ENCODE measurements at regions not wholly inside any gene's neighbourhood (a gene's known extent, or its start where the extent isn't known, plus 50 kb on each side); places are given as distances from the start of the nearest gene placed in this dataset.

DNA sequence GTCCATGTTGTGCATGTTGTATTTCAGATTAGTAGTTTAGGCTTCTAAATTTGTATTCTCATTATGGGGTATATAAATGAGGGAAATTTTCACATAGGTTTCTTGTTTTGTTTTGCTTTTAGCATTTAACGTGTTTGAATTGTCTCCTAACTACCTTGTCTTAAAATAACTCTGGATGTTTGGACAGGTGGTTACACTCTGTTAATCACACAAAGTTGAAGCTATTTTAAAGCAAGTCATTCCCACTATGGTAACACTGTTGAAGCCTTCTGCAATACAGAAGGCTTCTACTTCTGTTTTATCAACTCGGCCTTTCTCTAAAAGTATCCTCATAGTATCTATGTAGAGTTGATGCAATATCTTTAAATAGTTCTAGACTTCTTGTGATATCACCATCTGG, 245.3 kb upstream of the HTR2A start:
- H3K4me3 ChIP-seq (ENCODE audit: low read depth, low read length): no peak overlapping the region
- TF ChIP-seq POLR2A (IDR thresholded peaks at IDR 0.05; ENCODE audit: extremely low read depth, insufficient read length) (no peak), MYC (IDR thresholded peaks at IDR 0.05; ENCODE audit: low read depth, low read length) (no peak)
- TF ChIP-seq, protein P1, sequence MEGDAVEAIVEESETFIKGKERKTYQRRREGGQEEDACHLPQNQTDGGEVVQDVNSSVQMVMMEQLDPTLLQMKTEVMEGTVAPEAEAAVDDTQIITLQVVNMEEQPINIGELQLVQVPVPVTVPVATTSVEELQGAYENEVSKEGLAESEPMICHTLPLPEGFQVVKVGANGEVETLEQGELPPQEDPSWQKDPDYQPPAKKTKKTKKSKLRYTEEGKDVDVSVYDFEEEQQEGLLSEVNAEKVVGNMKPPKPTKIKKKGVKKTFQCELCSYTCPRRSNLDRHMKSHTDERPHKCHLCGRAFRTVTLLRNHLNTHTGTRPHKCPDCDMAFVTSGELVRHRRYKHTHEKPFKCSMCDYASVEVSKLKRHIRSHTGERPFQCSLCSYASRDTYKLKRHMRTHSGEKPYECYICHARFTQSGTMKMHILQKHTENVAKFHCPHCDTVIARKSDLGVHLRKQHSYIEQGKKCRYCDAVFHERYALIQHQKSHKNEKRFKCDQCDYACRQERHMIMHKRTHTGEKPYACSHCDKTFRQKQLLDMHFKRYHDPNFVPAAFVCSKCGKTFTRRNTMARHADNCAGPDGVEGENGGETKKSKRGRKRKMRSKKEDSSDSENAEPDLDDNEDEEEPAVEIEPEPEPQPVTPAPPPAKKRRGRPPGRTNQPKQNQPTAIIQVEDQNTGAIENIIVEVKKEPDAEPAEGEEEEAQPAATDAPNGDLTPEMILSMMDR (IDR thresholded peaks at IDR 0.05; ENCODE audit: low read depth, low read length): no peak
- TF ChIP-seq, protein P2, sequence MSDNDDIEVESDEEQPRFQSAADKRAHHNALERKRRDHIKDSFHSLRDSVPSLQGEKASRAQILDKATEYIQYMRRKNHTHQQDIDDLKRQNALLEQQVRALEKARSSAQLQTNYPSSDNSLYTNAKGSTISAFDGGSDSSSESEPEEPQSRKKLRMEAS (IDR thresholded peaks at IDR 0.05; ENCODE audit: low read depth, low read length): no peak
- no peak for DNase-seq (ENCODE audit: low read depth)

DNA sequence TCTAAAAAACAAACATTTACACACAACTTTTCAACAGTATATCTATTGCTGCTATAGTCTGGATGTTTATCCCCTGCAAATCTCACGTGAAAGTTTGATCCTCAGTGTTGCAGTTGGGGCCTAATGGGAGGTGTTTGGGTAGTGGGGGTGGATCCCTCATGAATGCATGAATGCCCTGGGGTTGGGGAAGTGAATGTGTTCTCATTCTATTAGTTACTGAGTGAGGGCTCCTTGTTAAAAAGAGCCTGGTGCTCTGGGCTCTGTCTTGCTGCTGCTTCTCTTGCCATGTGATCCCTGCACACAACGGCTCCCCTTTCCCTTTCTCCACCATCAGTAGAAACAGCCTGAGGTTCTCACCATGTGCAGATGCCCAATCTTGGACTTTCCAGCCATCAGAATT, 242.7 kb upstream of the HTR2A start:
- DNase-seq (ENCODE audit: low read depth): no peak
- no peak for TF ChIP-seq MYC (IDR thresholded peaks at IDR 0.05; ENCODE audit: low read depth, low read length)
- no peak for TF ChIP-seq POLR2A (IDR thresholded peaks at IDR 0.05; ENCODE audit: extremely low read depth, insufficient read length)
- TF ChIP-seq, protein P1 (IDR thresholded peaks at IDR 0.05; ENCODE audit: low read depth, low read length): no peak
- TF ChIP-seq, protein P2 (IDR thresholded peaks at IDR 0.05; ENCODE audit: low read depth, low read length): no peak
- no peak overlapping the region for H3K4me3 ChIP-seq (ENCODE audit: low read depth, low read length)

DNA sequence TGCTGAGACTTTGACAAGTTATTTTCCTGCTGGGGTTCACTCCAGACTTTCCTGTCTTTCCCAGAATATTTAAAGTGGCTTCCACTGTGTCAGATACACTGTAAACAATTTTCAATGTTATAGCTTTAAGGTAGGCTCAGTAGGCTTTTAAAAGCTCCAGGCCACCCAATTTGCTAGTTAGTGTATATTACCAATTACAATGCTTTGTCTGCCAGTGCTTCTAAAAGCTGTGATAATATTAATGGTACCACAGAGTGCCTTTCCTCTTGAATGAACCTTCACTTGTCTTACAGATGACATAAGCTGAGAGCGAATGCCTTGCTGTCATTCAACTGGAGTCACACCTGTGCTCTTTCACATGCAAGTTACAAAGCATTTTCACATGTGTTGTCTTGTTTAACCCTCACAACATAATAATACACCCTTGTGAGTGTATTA, 239.7 kb upstream of the HTR2A start:
- no peak for TF ChIP-seq POLR2A (IDR thresholded peaks at IDR 0.05; ENCODE audit: extremely low read depth, insufficient read length)
- no peak overlapping the region for H3K4me3 ChIP-seq (ENCODE audit: low read depth, low read length)
- DNase-seq (ENCODE audit: low read depth): no peak

DNA sequence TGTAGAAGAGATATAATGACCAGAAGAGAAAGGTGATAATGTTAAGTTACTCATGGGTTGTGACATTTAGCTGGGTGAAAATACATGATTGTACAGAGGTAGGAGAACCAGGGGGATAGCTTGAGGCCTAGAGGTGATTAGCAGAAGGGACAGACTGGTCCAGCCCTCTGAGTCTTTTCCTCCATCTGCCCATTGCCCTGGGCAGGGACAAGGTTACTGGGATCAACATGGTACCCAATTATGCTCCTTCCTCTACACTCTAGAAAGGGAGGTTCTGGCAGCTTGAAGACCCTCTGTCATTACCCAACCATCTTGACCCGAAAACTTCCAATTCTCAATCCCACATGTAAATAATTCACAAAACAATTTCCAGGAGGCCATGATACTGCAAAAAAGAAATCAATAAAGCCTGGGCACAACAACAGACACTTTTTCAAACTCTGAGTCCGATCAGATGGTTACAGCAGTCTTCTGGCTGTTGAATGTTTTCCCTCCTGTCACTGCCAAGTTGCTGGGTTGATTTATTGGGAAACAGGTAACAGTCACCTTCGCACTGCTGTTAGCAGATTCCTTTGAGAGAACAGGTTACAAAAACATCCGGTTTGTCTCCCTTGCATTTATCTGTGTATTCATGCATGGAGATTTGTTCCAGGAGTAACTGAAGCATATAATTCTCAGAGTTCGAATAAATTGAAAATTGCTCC, 239.1 kb upstream of the HTR2A start:
- TF ChIP-seq MYC (IDR thresholded peaks at IDR 0.05; ENCODE audit: low read depth, low read length): no peak
- DNase-seq (ENCODE audit: low read depth): no peak
- H3K4me3 ChIP-seq (ENCODE audit: low read depth, low read length): no peak overlapping the region

DNA sequence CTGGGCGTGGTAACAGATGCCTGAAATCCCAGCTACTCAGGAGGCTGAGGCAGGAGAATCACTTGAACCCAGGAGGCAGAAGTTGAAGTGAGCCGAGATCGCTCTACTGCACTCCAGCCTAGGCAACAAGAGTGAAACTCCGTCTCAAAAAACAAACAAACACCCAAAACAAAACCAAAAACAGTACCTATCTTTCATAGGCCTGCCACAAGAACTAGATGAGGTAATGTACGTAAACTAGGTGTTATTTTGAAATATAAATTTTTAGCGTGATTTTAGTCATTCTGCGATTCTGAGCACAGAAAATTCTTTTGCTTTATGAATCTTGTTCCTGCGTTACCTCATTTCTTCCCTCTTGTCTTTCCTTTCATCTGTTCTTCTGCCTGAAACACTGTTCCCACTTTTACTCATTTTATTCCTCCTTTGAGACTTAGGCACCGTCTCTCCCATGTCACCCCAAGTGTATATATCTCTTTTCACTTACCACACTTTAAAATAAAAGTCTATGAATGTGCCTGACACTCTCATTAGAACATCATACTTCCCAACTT, 238.2 kb upstream of the HTR2A start:
- no peak for TF ChIP-seq MYC (IDR thresholded peaks at IDR 0.05; ENCODE audit: low read depth, low read length)
- TF ChIP-seq, protein P1 (IDR thresholded peaks at IDR 0.05; ENCODE audit: low read depth, low read length): no peak
- TF ChIP-seq, protein P2 (IDR thresholded peaks at IDR 0.05; ENCODE audit: low read depth, low read length): no peak
- TF ChIP-seq POLR2A (IDR thresholded peaks at IDR 0.05; ENCODE audit: extremely low read depth, insufficient read length): no peak
- H3K4me3 ChIP-seq (ENCODE audit: low read depth, low read length): no peak overlapping the region
- DNase-seq (ENCODE audit: low read depth): no peak

DNA sequence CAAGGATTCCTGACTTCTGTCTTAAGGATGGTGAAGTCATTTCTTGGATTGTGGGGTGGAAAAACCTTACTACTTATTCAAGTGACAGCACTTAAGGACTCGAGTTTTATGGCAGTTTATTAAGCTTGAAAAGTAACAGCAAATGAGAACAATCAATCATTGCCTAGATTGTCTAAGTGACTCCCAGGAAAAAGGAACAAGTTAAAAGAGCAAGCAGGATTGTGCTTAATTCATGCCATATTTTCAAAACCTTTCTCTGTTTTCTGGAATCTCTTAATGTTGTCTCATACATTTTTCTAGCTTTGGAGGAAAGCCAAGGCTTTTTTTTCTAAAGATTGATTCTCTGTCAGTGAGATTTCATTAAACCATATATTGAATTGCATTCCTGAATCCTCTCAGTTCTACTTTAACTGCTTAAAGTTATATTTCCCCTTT, 236.2 kb upstream of the HTR2A start:
- no peak for DNase-seq (ENCODE audit: low read depth)
- no peak overlapping the region for H3K4me3 ChIP-seq (ENCODE audit: low read depth, low read length)
- no peak for TF ChIP-seq POLR2A (IDR thresholded peaks at IDR 0.05; ENCODE audit: extremely low read depth, insufficient read length)
- TF ChIP-seq, protein P2 (IDR thresholded peaks at IDR 0.05; ENCODE audit: low read depth, low read length): no peak
- TF ChIP-seq, protein P1 (IDR thresholded peaks at IDR 0.05; ENCODE audit: low read depth, low read length): no peak
- no peak for TF ChIP-seq MYC (IDR thresholded peaks at IDR 0.05; ENCODE audit: low read depth, low read length)

DNA sequence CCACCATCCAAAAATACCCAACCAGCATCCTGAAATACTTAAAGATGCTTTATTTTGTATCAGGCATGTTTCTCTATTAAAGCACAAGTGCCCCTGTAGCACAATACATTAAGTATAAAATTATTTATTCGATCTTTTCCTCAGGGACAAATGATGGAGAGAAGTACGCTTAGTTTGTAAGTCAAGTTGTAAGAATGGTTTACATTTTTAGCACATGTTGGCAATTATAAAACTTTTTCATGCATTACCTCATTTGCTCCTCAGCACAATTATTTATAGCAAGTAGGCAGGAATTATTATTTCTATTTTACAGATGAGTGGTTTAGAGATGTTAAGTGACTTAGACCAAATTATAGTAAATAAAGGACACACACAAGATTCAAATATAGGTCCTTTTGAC, 232.6 kb upstream of the HTR2A start:
- no peak overlapping the region for H3K4me3 ChIP-seq (ENCODE audit: low read depth, low read length)
- no peak for TF ChIP-seq MYC (IDR thresholded peaks at IDR 0.05; ENCODE audit: low read depth, low read length)
- TF ChIP-seq, protein P2 (IDR thresholded peaks at IDR 0.05; ENCODE audit: low read depth, low read length): no peak
- no peak for TF ChIP-seq POLR2A (IDR thresholded peaks at IDR 0.05; ENCODE audit: extremely low read depth, insufficient read length)
- TF ChIP-seq, protein P1 (IDR thresholded peaks at IDR 0.05; ENCODE audit: low read depth, low read length): no peak
- no peak for DNase-seq (ENCODE audit: low read depth)

All from NB4 (cell line).